ENCODE measurements at regions not wholly inside any gene's neighbourhood (a gene's known extent, or its start where the extent isn't known, plus 50 kb on each side); places are given as distances from the start of the nearest gene placed in this dataset.

DNA sequence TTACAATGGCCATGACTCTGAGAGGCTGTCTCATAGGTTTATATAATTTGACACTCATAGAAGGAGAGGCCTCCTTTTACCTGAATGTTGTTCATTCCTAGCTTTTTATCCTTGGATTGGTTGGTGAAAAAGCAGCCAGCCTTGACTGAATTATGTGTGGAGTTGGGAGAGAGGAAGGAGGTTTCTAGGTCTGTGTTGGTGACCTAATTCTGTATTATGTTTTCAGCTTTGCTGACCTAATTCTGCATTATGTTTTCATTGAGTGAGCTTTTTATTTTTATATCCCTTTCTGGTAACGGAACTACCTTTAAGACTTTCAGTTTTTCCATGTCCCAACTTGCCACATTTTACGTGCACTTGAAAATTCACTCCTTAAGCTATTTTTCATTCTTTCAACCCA is 59.1 kb upstream of the RNF144B start:
- Mint-ChIP-seq H3K27me3 (peaks cover 4% of the 10 kb centered on the region), H3K27ac (no peak overlapping the region), H3K9me3 (no peaks in the 10 kb centered on the region), H3K4me1 (ENCODE audit: low read depth) (no peaks in the 10 kb centered on the region), H3K36me3 (ENCODE audit: low read depth) (no peaks in the 10 kb centered on the region), H3K4me3 (no peak overlapping the region)
- ChIA-PET POLR2A (no interaction called here), CTCF (interaction anchor here (0.8 to 4.9 kb wide), 4 partner anchors 62 to 307 kb away, joined by 3 to 38 read pairs (median 3); no protein-coding TSS in a partner anchor)
- ATAC-seq (no peak), DNase-seq (no peak)
- intact Hi-C loops (cut with micrococcal nuclease) = no loop called here
- TF ChIP-seq, protein P1, sequence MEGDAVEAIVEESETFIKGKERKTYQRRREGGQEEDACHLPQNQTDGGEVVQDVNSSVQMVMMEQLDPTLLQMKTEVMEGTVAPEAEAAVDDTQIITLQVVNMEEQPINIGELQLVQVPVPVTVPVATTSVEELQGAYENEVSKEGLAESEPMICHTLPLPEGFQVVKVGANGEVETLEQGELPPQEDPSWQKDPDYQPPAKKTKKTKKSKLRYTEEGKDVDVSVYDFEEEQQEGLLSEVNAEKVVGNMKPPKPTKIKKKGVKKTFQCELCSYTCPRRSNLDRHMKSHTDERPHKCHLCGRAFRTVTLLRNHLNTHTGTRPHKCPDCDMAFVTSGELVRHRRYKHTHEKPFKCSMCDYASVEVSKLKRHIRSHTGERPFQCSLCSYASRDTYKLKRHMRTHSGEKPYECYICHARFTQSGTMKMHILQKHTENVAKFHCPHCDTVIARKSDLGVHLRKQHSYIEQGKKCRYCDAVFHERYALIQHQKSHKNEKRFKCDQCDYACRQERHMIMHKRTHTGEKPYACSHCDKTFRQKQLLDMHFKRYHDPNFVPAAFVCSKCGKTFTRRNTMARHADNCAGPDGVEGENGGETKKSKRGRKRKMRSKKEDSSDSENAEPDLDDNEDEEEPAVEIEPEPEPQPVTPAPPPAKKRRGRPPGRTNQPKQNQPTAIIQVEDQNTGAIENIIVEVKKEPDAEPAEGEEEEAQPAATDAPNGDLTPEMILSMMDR (IDR thresholded peaks at IDR 0.05) = no peak

DNA sequence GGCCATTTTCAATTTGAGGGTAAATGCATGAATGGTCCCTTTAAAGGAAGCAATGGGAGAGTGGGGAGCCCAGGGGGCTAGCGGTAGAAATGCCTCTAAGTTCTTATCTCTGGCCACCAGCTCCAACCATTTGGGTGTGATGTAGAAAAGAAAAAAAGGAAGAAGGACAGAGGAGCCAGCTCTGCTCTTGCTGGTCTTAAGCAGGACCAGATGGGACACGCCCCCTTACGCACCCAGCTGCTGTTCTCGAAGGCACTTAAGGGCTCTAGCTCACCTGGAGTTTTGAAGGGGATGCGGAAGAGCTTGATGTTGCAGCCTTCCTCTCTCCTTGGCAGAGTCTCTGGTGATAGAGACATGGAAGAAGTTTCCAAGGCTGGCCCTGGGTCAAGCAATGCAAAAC is 59.5 kb upstream of the RNF144B start:
- DNase-seq (no peak), ATAC-seq (no peak)
- Mint-ChIP-seq H3K27ac (no peak overlapping the region), H3K36me3 (ENCODE audit: low read depth) (no peaks in the 10 kb centered on the region), H3K9me3 (no peaks in the 10 kb centered on the region), H3K27me3 (peaks cover 4% of the 10 kb centered on the region), H3K4me3 (no peak overlapping the region), H3K4me1 (ENCODE audit: low read depth) (no peaks in the 10 kb centered on the region)
- CTCF ChIA-PET = interaction anchor here (0.8 to 4.9 kb wide), 3 partner anchors 174 to 307 kb away, joined by 3 to 38 read pairs (median 3); no protein-coding TSS in a partner anchor
- TF ChIP-seq, protein P1 (IDR thresholded peaks at IDR 0.05) = no peak
- POLR2A ChIA-PET = no interaction called here
- intact Hi-C loops (cut with micrococcal nuclease) = no loop called here

- CTCF ChIA-PET = interaction anchor here (4.9 kb wide), 1 partner anchor 177 kb away, joined by 38 read pairs; no protein-coding TSS in a partner anchor
- no peak for ATAC-seq
- TF ChIP-seq, protein P1 (IDR thresholded peaks at IDR 0.05) = no peak
Measured at GRCh38 chr6:18326980-18327379, 60.2 kb upstream of the RNF144B start.

GRCh38 chr6:18326001-18326400 is 61.1 kb upstream of the RNF144B start:
- POLR2A ChIA-PET = no interaction called here
- H3K9me3 Mint-ChIP-seq = no peaks in the 10 kb centered on the region
- intact Hi-C loops (cut with micrococcal nuclease) = no loop called here

More at GRCh38 chr6:18326980-18327379, 60.2 kb upstream of the RNF144B start:
- no peak for DNase-seq
- no peaks in the 10 kb centered on the region for H3K36me3 Mint-ChIP-seq (ENCODE audit: low read depth)
- no peak overlapping the region for H3K4me3 Mint-ChIP-seq
- POLR2A ChIA-PET = no interaction called here
- intact Hi-C loops (cut with micrococcal nuclease) = no loop called here
- H3K4me1 Mint-ChIP-seq (ENCODE audit: low read depth) = no peaks in the 10 kb centered on the region
- no peak overlapping the region for H3K27ac Mint-ChIP-seq
- peaks cover 4% of the 10 kb centered on the region for H3K27me3 Mint-ChIP-seq
- H3K9me3 Mint-ChIP-seq = no peaks in the 10 kb centered on the region

GRCh38 chr6:18324706-18325042 is 60.3 kb upstream of the DEK start:
- H3K4me3 Mint-ChIP-seq = no peak overlapping the region
- no peak overlapping the region for H3K27ac Mint-ChIP-seq
- H3K27me3 Mint-ChIP-seq = peaks cover 3% of the 10 kb centered on the region
- ChIA-PET POLR2A (no interaction called here), CTCF (interaction anchor here (2.5 to 5.0 kb wide), 2 partner anchors 9 to 179 kb away, joined by 8 to 119 read pairs; no protein-coding TSS in a partner anchor)
- no peaks in the 10 kb centered on the region for H3K36me3 Mint-ChIP-seq (ENCODE audit: low read depth)
- TF ChIP-seq, protein P1 (IDR thresholded peaks at IDR 0.05) = no peak
- H3K9me3 Mint-ChIP-seq = no peaks in the 10 kb centered on the region
- no peaks in the 10 kb centered on the region for H3K4me1 Mint-ChIP-seq (ENCODE audit: low read depth)
- no peak for DNase-seq
- ATAC-seq = no peak
- intact Hi-C loops (cut with micrococcal nuclease) = loop anchor here (1.0 kb wide), 1 partner anchor 179 kb away; no protein-coding TSS in a partner anchor

More at GRCh38 chr6:18326001-18326400, 61.1 kb upstream of the RNF144B start:
- Mint-ChIP-seq H3K27me3 (peaks cover 4% of the 10 kb centered on the region), H3K4me1 (ENCODE audit: low read depth) (no peaks in the 10 kb centered on the region), H3K36me3 (ENCODE audit: low read depth) (no peaks in the 10 kb centered on the region), H3K27ac (no peak overlapping the region), H3K4me3 (no peak overlapping the region)
- no peak for DNase-seq
- CTCF ChIA-PET = interaction anchor here (5.0 kb wide), 1 partner anchor 178 kb away, joined by 119 read pairs; no protein-coding TSS in a partner anchor
- ATAC-seq = no peak
- TF ChIP-seq, protein P1 (IDR thresholded peaks at IDR 0.05) = no peak
